ENCODE measurements at regions not wholly inside any gene's neighbourhood (a gene's known extent, or its start where the extent isn't known, plus 50 kb on each side); places are given as distances from the start of the nearest gene placed in this dataset.

GRCh38 chr9:81211741-81212140 lies 477.6 kb downstream of the TLE1 start:
- no peak for TF ChIP-seq CTCF (conservative IDR thresholded peaks at IDR 0.05; ENCODE audit: low read length)
- no peak for TF ChIP-seq EZH2phosphoT487 (IDR thresholded peaks at IDR 0.05; ENCODE audit: borderline replicate concordance)

All from Loucy (cell line).